ENCODE measurements at regions not wholly inside any gene's neighbourhood (a gene's known extent, or its start where the extent isn't known, plus 50 kb on each side); places are given as distances from the start of the nearest gene placed in this dataset.

- DNase-seq, result no peak
- Histone ChIP-seq H3K4me3 (no peak overlapping the region), H3K4me1 (no peaks in the 10 kb centered on the region), H3K27ac (peak overlapping the region; percentile 3 to 46 (median 42)), H3K36me3 (no peaks in the 10 kb centered on the region), H3K27me3 (no peaks in the 10 kb centered on the region), H3K9me3 (no peaks in the 10 kb centered on the region)
- intact Hi-C loops (cut with DNase I), result no loop called here
- WGBS, 2 donors, result 80 to 83% methylated on average over 2 of the region's 2 CpGs
- TF ChIP-seq POLR2AphosphoS5 (IDR thresholded peaks at IDR 0.05), result no peak
- TF ChIP-seq, protein P1, sequence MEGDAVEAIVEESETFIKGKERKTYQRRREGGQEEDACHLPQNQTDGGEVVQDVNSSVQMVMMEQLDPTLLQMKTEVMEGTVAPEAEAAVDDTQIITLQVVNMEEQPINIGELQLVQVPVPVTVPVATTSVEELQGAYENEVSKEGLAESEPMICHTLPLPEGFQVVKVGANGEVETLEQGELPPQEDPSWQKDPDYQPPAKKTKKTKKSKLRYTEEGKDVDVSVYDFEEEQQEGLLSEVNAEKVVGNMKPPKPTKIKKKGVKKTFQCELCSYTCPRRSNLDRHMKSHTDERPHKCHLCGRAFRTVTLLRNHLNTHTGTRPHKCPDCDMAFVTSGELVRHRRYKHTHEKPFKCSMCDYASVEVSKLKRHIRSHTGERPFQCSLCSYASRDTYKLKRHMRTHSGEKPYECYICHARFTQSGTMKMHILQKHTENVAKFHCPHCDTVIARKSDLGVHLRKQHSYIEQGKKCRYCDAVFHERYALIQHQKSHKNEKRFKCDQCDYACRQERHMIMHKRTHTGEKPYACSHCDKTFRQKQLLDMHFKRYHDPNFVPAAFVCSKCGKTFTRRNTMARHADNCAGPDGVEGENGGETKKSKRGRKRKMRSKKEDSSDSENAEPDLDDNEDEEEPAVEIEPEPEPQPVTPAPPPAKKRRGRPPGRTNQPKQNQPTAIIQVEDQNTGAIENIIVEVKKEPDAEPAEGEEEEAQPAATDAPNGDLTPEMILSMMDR (IDR thresholded peaks at IDR 0.05), result no peak
- no peak for TF ChIP-seq POLR2A (IDR thresholded peaks at IDR 0.05)
- no peak for TF ChIP-seq EP300 (IDR thresholded peaks at IDR 0.05)
Observed at GRCh38 chr9:13386316-13386715, 106.8 kb upstream of the MPDZ start.

DNA sequence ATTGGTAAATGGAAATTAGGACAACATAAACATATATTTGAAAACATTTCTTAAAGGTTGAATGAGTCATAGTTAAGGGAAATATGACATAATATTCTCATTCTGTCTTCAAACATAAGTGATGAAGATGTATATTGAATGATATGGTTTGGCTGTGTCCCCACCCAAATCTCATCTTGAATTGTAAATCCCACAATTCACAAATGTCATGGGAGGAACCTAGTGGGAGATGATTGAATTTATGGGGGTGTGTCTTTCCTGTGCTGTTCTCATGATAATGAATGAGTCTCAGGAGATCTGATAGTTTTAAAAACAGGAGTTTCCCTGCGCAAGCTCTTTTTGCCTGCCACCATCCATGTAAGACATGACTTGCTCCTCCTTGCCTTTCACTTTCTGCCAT is 104.4 kb upstream of the MPDZ start:
- 96 to 100% methylated on average over 1 of the region's 1 CpG for WGBS, 2 donors
- Histone ChIP-seq H3K9me3 (no peaks in the 10 kb centered on the region), H3K4me3 (no peak overlapping the region), H3K36me3 (no peaks in the 10 kb centered on the region), H3K27me3 (no peaks in the 10 kb centered on the region), H3K27ac (no peak overlapping the region), H3K4me1 (no peaks in the 10 kb centered on the region)
- intact Hi-C loops (cut with DNase I), result no loop called here
- no peak for TF ChIP-seq POLR2AphosphoS5 (IDR thresholded peaks at IDR 0.05)
- no peak for DNase-seq

- Histone ChIP-seq H3K36me3 (no peaks in the 10 kb centered on the region), H3K27me3 (no peaks in the 10 kb centered on the region), H3K4me1 (peaks cover 0 to 5% (median 4%) of the 10 kb centered on the region in 4 donors), H3K9me3 (no peaks in the 10 kb centered on the region), H3K4me3 (no peak overlapping the region), H3K27ac (no peak overlapping the region)
- DNase-seq, result no peak
- 51 to 53% methylated on average over 1 of the region's 1 CpG for WGBS, 2 donors
- intact Hi-C loops (cut with DNase I), result no loop called here
- TF ChIP-seq POLR2AphosphoS5 (IDR thresholded peaks at IDR 0.05), result no peak
- TF ChIP-seq EP300 (IDR thresholded peaks at IDR 0.05), result no peak
- no peak for TF ChIP-seq POLR2A (IDR thresholded peaks at IDR 0.05)
- TF ChIP-seq, protein P1 (IDR thresholded peaks at IDR 0.05), result no peak
Observed at GRCh38 chr9:13383216-13383615, 103.7 kb upstream of the MPDZ start.

DNA sequence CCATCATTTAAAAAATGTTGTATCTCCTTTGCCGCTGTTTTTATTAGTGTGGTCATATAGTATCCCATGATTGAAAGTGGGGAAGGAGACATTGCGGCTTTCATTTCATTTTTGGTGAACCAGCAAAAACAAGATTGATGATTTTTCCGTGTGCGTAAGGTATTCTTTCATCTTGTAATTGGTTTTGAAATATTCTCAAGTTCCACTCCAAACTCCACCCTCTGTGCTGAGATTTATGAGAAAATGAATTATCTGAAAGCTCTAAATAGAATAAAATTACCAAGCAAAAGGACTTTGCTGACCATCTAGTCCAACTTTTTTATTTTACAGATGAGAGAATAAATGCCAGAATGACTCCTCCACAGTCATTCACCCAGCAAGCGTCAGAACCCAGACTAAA is 103.1 kb upstream of the MPDZ start:
- DNase-seq, result no peak
- 90 to 95% methylated on average over 5 of the region's 5 CpGs for WGBS, 2 donors
- H3K36me3 ChIP-seq, result no peaks in the 10 kb centered on the region
- peaks cover 0 to 11% (median 7%) of the 10 kb centered on the region in 4 donors for H3K4me1 ChIP-seq
- no peaks in the 10 kb centered on the region for H3K27me3 ChIP-seq
- no peaks in the 10 kb centered on the region for H3K9me3 ChIP-seq
- H3K4me3 ChIP-seq, result no peak overlapping the region
- TF ChIP-seq, protein P1 (IDR thresholded peaks at IDR 0.05), result no peak
- TF ChIP-seq POLR2AphosphoS5 (IDR thresholded peaks at IDR 0.05) (no peak), EP300 (IDR thresholded peaks at IDR 0.05) (no peak), POLR2A (IDR thresholded peaks at IDR 0.05) (no peak)
- intact Hi-C loops (cut with DNase I), result no loop called here
- no peak overlapping the region for H3K27ac ChIP-seq

- H3K36me3 ChIP-seq, result no peaks in the 10 kb centered on the region
- H3K9me3 ChIP-seq, result no peaks in the 10 kb centered on the region
- H3K4me1 ChIP-seq, result peaks cover 0 to 20% (median 7%) of the 10 kb centered on the region in 4 donors
- DNase-seq, result no peak
- H3K27ac ChIP-seq, result no peak overlapping the region
- 84 to 88% methylated on average over 3 of the region's 3 CpGs for WGBS, 2 donors
- no peaks in the 10 kb centered on the region for H3K27me3 ChIP-seq
- H3K4me3 ChIP-seq, result no peak overlapping the region
- intact Hi-C loops (cut with DNase I), result no loop called here
- TF ChIP-seq POLR2A (IDR thresholded peaks at IDR 0.05), result no peak
- TF ChIP-seq EP300 (IDR thresholded peaks at IDR 0.05), result no peak
- TF ChIP-seq, protein P1 (IDR thresholded peaks at IDR 0.05), result no peak
- TF ChIP-seq POLR2AphosphoS5 (IDR thresholded peaks at IDR 0.05), result no peak
Observed at GRCh38 chr9:13380903-13381302, 101.4 kb upstream of the MPDZ start.

Data from sigmoid colon (tissue), 6 donors.